A549 (cell line): ENCODE measurements at regions not wholly inside any gene's neighbourhood (a gene's known extent, or its start where the extent isn't known, plus 50 kb on each side); places are given as distances from the start of the nearest gene placed in this dataset.

ENCODE experiments used
- CHD2 ChIP-seq: fragments of 150-350 bp; IDR thresholded peaks from 2 replicates; pipeline ENCODE4 v1.6.1; 2014; ENCODE audit warnings: low read length; ENCODE audit not compliant: partially characterized antibody
- HOXA7 ChIP-seq: fragments of 250-450 bp; sonication (Bioruptor Pico); IDR thresholded peaks from 2 replicates; pipeline ENCODE4 v1.5.0; 2020; ENCODE audit warnings: mild to moderate bottlenecking, moderate library complexity
- MAFK ChIP-seq: fragments of 450-650 bp; IDR thresholded peaks from 2 replicates; pipeline ENCODE4 v1.6.1; 2014; ENCODE audit not compliant: partially characterized antibody
- PHF8 ChIP-seq: fragments of 200-600 bp; sonication (generic); IDR thresholded peaks from 2 replicates; pipeline ENCODE4 v1.6.1; 2016; ENCODE audit warnings: low read depth, mild to moderate bottlenecking, antibody characterized with exemption, moderate library complexity, borderline replicate concordance
- POLR2A ChIP-seq: IDR thresholded peaks from 2 replicates; pipeline ENCODE4 v1.6.1; 2012; ENCODE audit warnings: mild to moderate bottlenecking, low read length
- RNF2 ChIP-seq: fragments of 200-600 bp; sonication (generic); IDR thresholded peaks from 2 replicates; pipeline ENCODE4 v1.6.1; 2016; ENCODE audit warnings: low read depth, mild to moderate bottlenecking, antibody characterized with exemption, moderate library complexity, borderline replicate concordance
- TF ChIP-seq, protein P1 (sequence below): fragments of >200 bp; sonication (Bioruptor Twin); formaldehyde crosslinking; IDR thresholded peaks from 3 replicates; pipeline ENCODE4 v1.5.1; 2016
- TF ChIP-seq, protein P2 (sequence below): fragments of 450-650 bp; IDR thresholded peaks from 2 replicates; pipeline ENCODE4 v1.6.1; 2014; ENCODE audit warnings: antibody characterized with exemption

GRCh38 chr13:33927315-33927714 lies 109.4 kb downstream of the RFC3 start:
- TF ChIP-seq, protein P1, sequence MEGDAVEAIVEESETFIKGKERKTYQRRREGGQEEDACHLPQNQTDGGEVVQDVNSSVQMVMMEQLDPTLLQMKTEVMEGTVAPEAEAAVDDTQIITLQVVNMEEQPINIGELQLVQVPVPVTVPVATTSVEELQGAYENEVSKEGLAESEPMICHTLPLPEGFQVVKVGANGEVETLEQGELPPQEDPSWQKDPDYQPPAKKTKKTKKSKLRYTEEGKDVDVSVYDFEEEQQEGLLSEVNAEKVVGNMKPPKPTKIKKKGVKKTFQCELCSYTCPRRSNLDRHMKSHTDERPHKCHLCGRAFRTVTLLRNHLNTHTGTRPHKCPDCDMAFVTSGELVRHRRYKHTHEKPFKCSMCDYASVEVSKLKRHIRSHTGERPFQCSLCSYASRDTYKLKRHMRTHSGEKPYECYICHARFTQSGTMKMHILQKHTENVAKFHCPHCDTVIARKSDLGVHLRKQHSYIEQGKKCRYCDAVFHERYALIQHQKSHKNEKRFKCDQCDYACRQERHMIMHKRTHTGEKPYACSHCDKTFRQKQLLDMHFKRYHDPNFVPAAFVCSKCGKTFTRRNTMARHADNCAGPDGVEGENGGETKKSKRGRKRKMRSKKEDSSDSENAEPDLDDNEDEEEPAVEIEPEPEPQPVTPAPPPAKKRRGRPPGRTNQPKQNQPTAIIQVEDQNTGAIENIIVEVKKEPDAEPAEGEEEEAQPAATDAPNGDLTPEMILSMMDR = no peak
- TF ChIP-seq POLR2A (no peak), HOXA7 (CRISPR knock-in tag) (no peak), CHD2 (no peak), RNF2 (no peak), MAFK (no peak), PHF8 (no peak)
- TF ChIP-seq, protein P2, sequence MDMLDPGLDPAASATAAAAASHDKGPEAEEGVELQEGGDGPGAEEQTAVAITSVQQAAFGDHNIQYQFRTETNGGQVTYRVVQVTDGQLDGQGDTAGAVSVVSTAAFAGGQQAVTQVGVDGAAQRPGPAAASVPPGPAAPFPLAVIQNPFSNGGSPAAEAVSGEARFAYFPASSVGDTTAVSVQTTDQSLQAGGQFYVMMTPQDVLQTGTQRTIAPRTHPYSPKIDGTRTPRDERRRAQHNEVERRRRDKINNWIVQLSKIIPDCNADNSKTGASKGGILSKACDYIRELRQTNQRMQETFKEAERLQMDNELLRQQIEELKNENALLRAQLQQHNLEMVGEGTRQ = no peak
